ENCODE measurements at regions not wholly inside any gene's neighbourhood (a gene's known extent, or its start where the extent isn't known, plus 50 kb on each side); places are given as distances from the start of the nearest gene placed in this dataset.

- H3K27ac ChIP-seq: no peak overlapping the region
- TF ChIP-seq CTCF (conservative IDR thresholded peaks at IDR 0.05): no peak
These were observed 383.1 kb upstream of the HTR2A start for GRCh38 chr13:47279920-47280319.

GRCh38 chr13:47277774-47278173 lies 380.9 kb upstream of the HTR2A start:
- no peak for TF ChIP-seq CTCF (conservative IDR thresholded peaks at IDR 0.05)
- no peak overlapping the region for H3K27ac ChIP-seq

GRCh38 chr13:47268270-47268669 lies 371.4 kb upstream of the HTR2A start:
- TF ChIP-seq CTCF (conservative IDR thresholded peaks at IDR 0.05): no peak
- no peak overlapping the region for H3K27ac ChIP-seq

- no peak for TF ChIP-seq CTCF (conservative IDR thresholded peaks at IDR 0.05)
- no peak overlapping the region for H3K27ac ChIP-seq
These were observed 361.5 kb upstream of the HTR2A start for GRCh38 chr13:47258384-47258783.

GRCh38 chr13:47256618-47257017 lies 359.8 kb upstream of the HTR2A start:
- H3K27ac ChIP-seq: no peak overlapping the region
- TF ChIP-seq CTCF (conservative IDR thresholded peaks at IDR 0.05): no peak

GRCh38 chr13:47252627-47253026 lies 355.8 kb upstream of the HTR2A start:
- no peak overlapping the region for H3K27ac ChIP-seq

GRCh38 chr13:47251771-47252170 lies 354.9 kb upstream of the HTR2A start:
- no peak for TF ChIP-seq CTCF (conservative IDR thresholded peaks at IDR 0.05)
- H3K27ac ChIP-seq: no peak overlapping the region

More at GRCh38 chr13:47252627-47253026, 355.8 kb upstream of the HTR2A start:
- no peak for TF ChIP-seq CTCF (conservative IDR thresholded peaks at IDR 0.05)

- no peak overlapping the region for H3K27ac ChIP-seq
- no peak for TF ChIP-seq CTCF (conservative IDR thresholded peaks at IDR 0.05)
These were observed 353.3 kb upstream of the HTR2A start for GRCh38 chr13:47250146-47250545.
